ENCODE measurements at regions not wholly inside any gene's neighbourhood (a gene's known extent, or its start where the extent isn't known, plus 50 kb on each side); places are given as distances from the start of the nearest gene placed in this dataset.

DNA sequence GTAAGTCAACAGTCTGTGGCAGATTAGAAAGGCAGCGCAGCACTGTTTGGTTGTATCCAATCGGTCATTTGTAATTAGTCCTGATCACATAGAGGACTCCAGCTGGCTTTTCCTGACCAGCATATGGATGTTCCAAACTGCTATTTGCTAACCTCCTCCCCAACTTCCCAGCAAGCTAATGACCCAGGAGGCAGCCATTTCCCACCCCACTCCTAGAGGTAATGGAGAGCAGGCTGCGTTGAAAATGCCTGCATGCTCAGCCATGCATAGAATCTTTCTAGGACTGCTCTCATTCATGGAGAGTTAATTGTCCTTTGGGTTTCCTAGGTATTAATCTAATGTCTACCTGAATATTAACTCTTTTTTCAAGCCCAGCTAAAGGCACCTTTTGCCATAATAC lies 850.6 kb upstream of the WWC1 start:
- DNase-seq: no peak

DNA sequence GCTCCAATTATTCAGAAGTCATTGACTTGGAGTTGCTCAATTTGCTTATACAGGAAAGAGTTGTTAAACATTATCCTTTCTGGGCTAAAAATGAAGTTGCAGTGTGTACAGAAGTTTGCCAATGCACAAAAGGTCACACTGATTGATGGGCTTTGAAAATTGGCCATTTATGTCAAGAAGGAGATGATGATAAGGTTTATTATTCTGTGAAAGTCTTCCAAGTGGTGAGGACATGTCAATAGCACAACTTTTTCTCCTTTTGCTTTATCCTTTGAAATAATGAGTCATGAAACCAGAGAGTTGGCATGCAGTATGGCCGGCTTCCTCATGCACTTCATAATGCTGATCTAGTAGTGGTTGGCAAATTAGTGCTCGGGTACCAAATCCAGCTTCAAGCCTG lies 848.5 kb upstream of the WWC1 start:
- no peak for DNase-seq

GRCh38 chr5:167447466-167448375 lies 843.7 kb upstream of the WWC1 start:
- no peak for DNase-seq

DNA sequence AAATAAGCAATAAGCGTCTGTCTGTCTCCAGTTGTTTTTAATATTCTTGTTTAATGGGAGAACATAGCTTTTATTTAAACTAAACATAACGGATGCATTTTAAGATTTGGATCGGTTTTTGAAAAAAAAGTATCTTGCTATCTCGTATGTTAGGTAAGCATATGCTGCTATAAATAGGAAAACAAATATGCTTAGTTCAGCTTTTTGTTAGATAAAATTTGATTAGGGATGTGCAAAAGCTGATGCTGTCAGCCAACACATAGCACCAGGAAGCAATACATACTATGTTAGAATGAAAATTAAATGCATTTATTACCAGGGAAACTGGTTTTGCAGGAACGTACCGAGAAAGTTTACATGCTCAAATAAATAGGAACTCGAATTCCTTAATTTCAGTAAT lies 843.1 kb upstream of the WWC1 start:
- no peak for DNase-seq

GRCh38 chr5:167451076-167451475 lies 840.4 kb upstream of the WWC1 start:
- DNase-seq: no peak

DNA sequence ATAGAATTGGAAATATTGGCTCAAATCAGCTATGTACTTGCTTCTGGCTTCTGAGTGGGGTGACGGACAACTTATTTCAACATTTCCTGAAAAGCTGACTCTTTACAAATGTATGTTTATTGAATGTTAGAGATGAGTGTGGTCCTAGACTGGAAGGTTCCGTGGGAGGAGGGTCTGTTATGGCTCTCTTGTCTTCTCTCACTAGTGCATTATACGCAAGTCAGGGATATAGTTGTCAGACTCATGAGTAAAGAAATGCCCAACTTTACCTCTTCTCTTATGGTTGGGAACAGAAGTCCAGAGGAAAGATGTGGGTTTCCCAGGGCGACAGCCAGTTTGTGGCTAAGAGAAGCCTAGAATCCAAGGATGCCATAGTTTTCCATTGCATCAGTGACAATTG lies 839.3 kb upstream of the WWC1 start:
- no peak for DNase-seq

GRCh38 chr5:167453246-167454030 lies 838.0 kb upstream of the WWC1 start:
- DNase-seq: no peak

DNA sequence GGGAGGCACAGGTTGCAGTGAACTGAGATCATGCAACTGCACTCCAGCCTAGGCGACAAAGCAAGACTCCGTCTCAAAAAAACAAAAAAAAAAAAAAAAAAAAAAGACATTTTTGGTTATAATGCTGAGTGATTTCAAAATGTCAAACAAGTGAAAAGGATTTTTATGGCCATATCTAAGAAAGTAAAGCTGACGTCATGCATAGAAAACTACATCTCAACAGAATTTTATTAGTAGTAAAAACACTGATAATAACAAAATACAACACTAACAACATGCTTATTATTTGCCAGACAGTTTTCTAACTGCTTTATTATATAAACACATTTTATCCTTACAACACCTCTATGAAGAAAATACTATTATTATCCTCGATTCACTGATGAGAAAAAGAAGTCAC lies 833.0 kb upstream of the WWC1 start:
- no peak for DNase-seq

DNA sequence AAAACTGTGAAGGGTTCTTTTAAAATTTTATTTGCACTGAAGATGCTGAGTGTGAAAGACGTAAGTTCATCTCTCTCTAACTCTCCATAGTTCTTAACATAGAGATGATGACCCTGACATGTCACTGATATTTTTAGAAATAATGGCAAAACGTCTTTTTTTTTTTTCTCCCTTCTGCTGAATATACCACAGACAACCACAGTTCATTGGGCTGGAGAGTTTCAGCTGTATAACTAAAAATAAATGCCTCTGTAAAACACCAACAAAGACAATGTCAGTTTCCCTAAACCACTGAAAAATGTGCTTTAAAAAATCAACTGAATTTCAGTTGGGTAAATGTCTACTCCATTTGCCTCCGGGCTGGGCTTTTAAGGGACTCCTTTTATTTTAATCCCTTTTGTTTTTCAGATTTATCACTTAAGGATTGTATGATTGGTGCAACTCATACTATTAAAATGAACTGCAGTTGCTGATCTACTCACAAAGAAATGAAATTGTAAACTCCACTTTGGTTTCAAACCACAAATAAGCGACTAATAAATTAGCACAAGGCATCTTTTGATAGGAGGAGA lies 830.9 kb upstream of the WWC1 start:
- DNase-seq: no peak

DNA sequence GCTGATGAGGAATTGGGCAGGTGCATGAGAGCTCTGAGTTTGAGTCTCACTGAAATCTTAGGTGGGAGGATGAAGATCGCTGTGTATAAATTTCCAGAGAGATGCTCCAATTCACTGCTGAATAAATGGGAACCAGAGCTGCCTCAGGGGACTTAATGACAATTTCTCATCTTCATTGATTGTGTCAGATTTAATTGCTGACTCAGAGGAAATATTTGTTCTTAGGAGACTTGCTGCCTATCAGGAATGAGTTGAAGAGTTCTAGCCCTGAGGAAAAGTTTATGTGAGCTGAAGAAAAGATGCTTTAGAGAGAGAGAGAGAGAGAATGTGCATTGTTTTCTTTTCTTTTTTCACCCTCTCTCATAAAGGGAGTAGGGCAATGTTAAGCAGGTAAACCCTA lies 827.5 kb upstream of the WWC1 start:
- no peak for DNase-seq

DNA sequence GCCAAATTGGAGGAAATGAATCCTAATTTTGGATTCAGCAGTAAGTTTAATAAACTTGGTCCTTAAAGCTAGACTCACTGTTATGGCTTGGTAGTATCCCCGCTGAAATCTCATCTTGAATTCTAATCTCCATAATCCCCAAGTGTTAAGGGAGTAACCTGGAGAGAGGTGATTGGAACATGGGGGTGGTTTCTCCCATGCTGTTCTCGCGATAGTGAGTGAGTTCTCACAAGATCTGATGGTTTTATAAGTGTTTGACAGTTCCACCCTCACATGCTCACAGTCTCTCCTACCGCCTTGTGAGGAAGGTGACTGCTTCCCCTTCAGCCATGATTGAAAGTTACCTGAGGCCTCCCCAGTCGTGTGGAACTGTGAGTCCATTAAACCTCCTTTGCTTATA lies 824.5 kb upstream of the WWC1 start:
- DNase-seq: no peak

GRCh38 chr5:167472566-167473108 lies 818.8 kb upstream of the WWC1 start:
- DNase-seq: no peak

DNA sequence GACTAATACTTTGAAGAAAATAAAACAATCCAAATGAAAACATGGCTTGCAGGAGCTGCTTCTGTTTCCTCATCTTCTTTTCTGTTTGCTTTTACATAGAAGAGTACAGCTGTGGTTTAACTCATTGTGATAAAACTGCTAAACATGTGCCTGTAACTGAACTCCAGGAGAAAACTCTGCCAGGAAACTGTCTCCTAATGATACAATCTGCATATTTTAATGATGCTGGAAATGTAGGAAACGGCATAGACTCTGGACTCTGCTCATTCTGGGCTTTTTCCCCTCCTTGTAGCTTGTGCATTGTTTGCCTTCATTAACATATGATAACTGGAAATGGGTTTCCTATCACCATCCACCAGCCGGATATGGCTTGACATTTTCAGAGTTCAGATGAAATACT lies 813.3 kb upstream of the WWC1 start:
- no peak for DNase-seq

DNA sequence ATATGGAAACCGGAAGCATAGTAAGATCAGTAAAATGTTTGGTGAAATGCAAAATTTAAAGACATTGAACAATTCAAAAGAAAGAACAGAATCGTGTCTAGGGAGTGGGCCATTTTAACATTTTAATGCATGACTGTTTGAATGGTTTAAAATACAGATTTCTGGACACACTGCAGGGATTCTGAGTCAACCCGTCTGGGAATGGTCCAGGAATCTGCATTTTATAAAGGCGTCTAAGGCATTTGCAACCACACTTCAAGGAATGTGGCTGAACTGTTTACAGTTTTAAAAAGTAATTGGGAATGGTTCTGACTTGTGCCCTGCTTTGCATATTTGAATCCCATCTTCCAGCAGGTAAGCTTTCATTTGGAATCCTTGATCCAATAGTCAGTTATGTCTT lies 811.7 kb upstream of the WWC1 start:
- no peak for DNase-seq

GRCh38 chr5:167481345-167481744 lies 810.1 kb upstream of the WWC1 start:
- DNase-seq: no peak

GRCh38 chr5:167482555-167482954 lies 808.9 kb upstream of the WWC1 start:
- DNase-seq: no peak

- no peak for DNase-seq
Observed at GRCh38 chr5:167485061-167485774, 806.2 kb upstream of the WWC1 start.

- DNase-seq: no peak
Observed at GRCh38 chr5:167488371-167488770, 803.1 kb upstream of the WWC1 start.

DNA sequence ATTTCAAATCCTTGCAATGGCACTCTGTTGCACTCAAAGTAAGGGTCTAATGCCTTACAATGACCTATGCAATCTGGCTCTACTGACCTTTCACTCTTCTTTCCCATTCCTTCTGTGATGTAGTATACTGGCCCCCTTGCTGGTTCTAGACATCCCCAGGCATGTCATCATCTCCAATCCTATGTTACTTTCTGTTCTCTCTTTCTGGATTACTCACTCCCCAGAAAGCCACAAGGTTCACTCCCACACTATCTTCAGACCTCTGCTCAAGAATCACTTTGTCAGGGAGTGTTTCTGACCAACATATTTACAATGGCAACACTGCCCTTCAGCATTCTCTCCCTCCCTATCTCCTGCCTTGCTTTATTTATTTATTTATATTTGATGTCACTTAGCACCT lies 802.2 kb upstream of the WWC1 start:
- DNase-seq: no peak

- no peak for DNase-seq
Observed at GRCh38 chr5:167503926-167504720, 787.3 kb upstream of the WWC1 start.

GRCh38 chr5:167507463-167508233 lies 783.8 kb upstream of the WWC1 start:
- DNase-seq: no peak
